Ishikawa (cell line): ENCODE measurements at regions not wholly inside any gene's neighbourhood (a gene's known extent, or its start where the extent isn't known, plus 50 kb on each side); places are given as distances from the start of the nearest gene placed in this dataset.

Experiments
- CEBPB ChIP-seq: IDR thresholded peaks from 2 replicates; pipeline ENCODE4 v1.6.1; 2012
- CREB1 ChIP-seq: IDR thresholded peaks from 2 replicates; pipeline ENCODE4 v1.6.1; 2012; ENCODE audit warnings: low read depth
- EGR1 ChIP-seq: IDR thresholded peaks from 2 replicates; pipeline ENCODE4 v1.6.1; 2012
- EP300 ChIP-seq: IDR thresholded peaks from 2 replicates; pipeline ENCODE4 v1.6.1; 2012; ENCODE audit warnings: borderline replicate concordance
- FOXM1 ChIP-seq: IDR thresholded peaks from 2 replicates; pipeline ENCODE4 v1.6.1; 2012; ENCODE audit warnings: low read depth, borderline replicate concordance
- MAX ChIP-seq: IDR thresholded peaks from 2 replicates; pipeline ENCODE4 v1.6.1; 2012
- NFIC ChIP-seq: IDR thresholded peaks from 2 replicates; pipeline ENCODE4 v1.6.1; 2012
- RAD21 ChIP-seq: IDR thresholded peaks from 2 replicates; pipeline ENCODE4 v1.6.1; 2012; ENCODE audit warnings: low read depth
- REST ChIP-seq: IDR thresholded peaks from 2 replicates; pipeline ENCODE4 v1.6.1; 2012; ENCODE audit warnings: low read depth, mild to moderate bottlenecking
- TAF1 ChIP-seq: IDR thresholded peaks from 2 replicates; pipeline ENCODE4 v1.6.1; 2012; ENCODE audit warnings: low read depth, mild to moderate bottlenecking
- TCF12 ChIP-seq: IDR thresholded peaks from 2 replicates; pipeline ENCODE4 v1.6.1; 2012; ENCODE audit warnings: low read depth
- TEAD4 ChIP-seq: IDR thresholded peaks from 2 replicates; pipeline ENCODE4 v1.6.1; 2012
- USF1 ChIP-seq: IDR thresholded peaks from 2 replicates; pipeline ENCODE4 v1.6.1; 2012
- YY1 ChIP-seq: IDR thresholded peaks from 2 replicates; pipeline ENCODE4 v1.6.1; 2012; ENCODE audit warnings: low read depth
- ZBTB7A ChIP-seq: IDR thresholded peaks from 2 replicates; pipeline ENCODE4 v1.6.1; 2012; ENCODE audit warnings: low read depth

- no peak for TF ChIP-seq RAD21
- TF ChIP-seq USF1: no peak
- TF ChIP-seq FOXM1: no peak
- TF ChIP-seq TAF1: no peak
- no peak for TF ChIP-seq REST
- TF ChIP-seq MAX: no peak
- TF ChIP-seq CEBPB: no peak
- no peak for TF ChIP-seq TCF12
- TF ChIP-seq NFIC: no peak
- TF ChIP-seq ZBTB7A: no peak
These were observed 157.9 kb upstream of the HES1 start for GRCh38 chr3:193978030-193978429.

- TF ChIP-seq USF1 (no peak), TCF12 (no peak), FOXM1 (no peak), RAD21 (no peak), EP300 (no peak), REST (no peak), CEBPB (no peak), TEAD4 (no peak), YY1 (no peak), EGR1 (no peak), CREB1 (no peak), NFIC (no peak), TAF1 (no peak), ZBTB7A (no peak), MAX (no peak)
These were observed 157.5 kb upstream of the HES1 start for GRCh38 chr3:193978486-193978885.

GRCh38 chr3:193980326-193980725 is 155.6 kb upstream of the HES1 start:
- TF ChIP-seq CREB1 (no peak), REST (no peak), YY1 (no peak), ZBTB7A (no peak), EP300 (no peak), TCF12 (no peak), USF1 (no peak), CEBPB (no peak), MAX (no peak), EGR1 (no peak), TEAD4 (no peak), FOXM1 (no peak)

GRCh38 chr3:193980905-193981304 is 155.0 kb upstream of the HES1 start:
- TF ChIP-seq YY1 (no peak), USF1 (no peak), TEAD4 (no peak), TAF1 (no peak), NFIC (no peak), ZBTB7A (no peak), TCF12 (no peak), EGR1 (no peak), RAD21 (no peak), MAX (no peak), EP300 (no peak), FOXM1 (no peak), REST (no peak), CEBPB (no peak), CREB1 (no peak)
